ENCODE measurements at regions not wholly inside any gene's neighbourhood (a gene's known extent, or its start where the extent isn't known, plus 50 kb on each side); places are given as distances from the start of the nearest gene placed in this dataset.

DNA sequence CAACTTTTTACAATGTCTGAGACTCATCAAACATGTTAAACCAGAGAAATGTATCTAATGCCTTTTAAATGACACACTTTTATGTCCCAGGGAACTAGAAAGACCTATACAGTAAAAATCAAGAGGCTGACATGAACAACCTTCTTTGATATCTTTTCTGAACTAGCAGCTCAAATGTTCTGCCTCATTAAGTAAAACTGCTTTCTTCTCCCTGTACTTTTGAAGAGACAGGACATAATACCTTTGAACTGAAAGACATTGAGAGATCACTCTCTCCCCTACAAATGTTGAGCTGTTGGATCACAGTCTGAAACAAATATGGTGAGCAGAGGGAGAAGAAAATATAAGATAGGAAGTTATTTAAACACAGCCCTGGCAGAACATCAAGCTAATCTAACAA is 123.0 kb downstream of the FAM181B start:
- H3K4ac ChIP-seq (replicated peaks; ENCODE audit: insufficient read length, low read depth, low read length): no peak overlapping the region
- no peaks in the 10 kb centered on the region for H3K27me3 ChIP-seq (replicated peaks in 1 of 4; ENCODE audit: control insufficient read depth in 3 of 4, extremely low read depth in 1 of 4, insufficient read depth in 3 of 4, low read length in 3 of 4)
- no peak overlapping the region for H3K27ac ChIP-seq (ENCODE audit: low read depth, low read length)
- H3K14ac ChIP-seq (ENCODE audit: insufficient read length): no peak overlapping the region
- no peak overlapping the region for H2BK120ac ChIP-seq (replicated peaks; ENCODE audit: low read depth, low read length)
- no peak overlapping the region for H3K9ac ChIP-seq (replicated peaks in 1 of 4; ENCODE audit: extremely low read depth in 1 of 4, low read depth in 3 of 4, low read length in 3 of 4)
- no peaks in the 10 kb centered on the region for H3K36me3 ChIP-seq (ENCODE audit: control insufficient read depth in 2 of 4, insufficient read depth in 4 of 4, low read length in 3 of 4)
- DNase-seq (ENCODE audit: low read depth in 1 of 2, low spot score in 2 of 2): no peak
- no peak overlapping the region for H2BK12ac ChIP-seq (ENCODE audit: low read depth, low read length)
- POLR2A ChIA-PET (ENCODE audit: partially characterized antibody): no interaction called here
- no peak for FAIRE-seq
- H3K9me3 ChIP-seq (ENCODE audit: insufficient read depth in 2 of 2, low read depth in 1 of 2, low read length in 1 of 2): no peaks in the 10 kb centered on the region
- no peak overlapping the region for H3K23ac ChIP-seq (ENCODE audit: insufficient read length)
- no peak overlapping the region for H2BK20ac ChIP-seq (ENCODE audit: low read length)
- no peak overlapping the region for H3K4me2 ChIP-seq (ENCODE audit: insufficient read depth in 1 of 2, low read depth in 2 of 2, low read length in 2 of 2)
- H4K8ac ChIP-seq (ENCODE audit: extremely low read depth, insufficient read depth, low read length): no peak overlapping the region
- no peaks in the 10 kb centered on the region for H3K79me1 ChIP-seq (ENCODE audit: low read depth, low read length)
- no peak overlapping the region for H3K4me3 ChIP-seq (ENCODE audit: extremely low read depth in 1 of 4, insufficient read depth in 2 of 4, low read depth in 3 of 4, low read length in 4 of 4)
- no peak overlapping the region for H2AFZ ChIP-seq (ENCODE audit: low read length)
- TF ChIP-seq BCL11A (IDR thresholded peaks at IDR 0.05; ENCODE audit: low read depth in 2 of 2, low read length in 2 of 2) (no peak), JUND (IDR thresholded peaks at IDR 0.05; ENCODE audit: low read length) (no peak), TBP (IDR thresholded peaks at IDR 0.05; ENCODE audit: low read depth, low read length) (no peak)
- H3K79me2 ChIP-seq (ENCODE audit: control insufficient read depth in 1 of 2, insufficient read depth in 2 of 2, low read length in 2 of 2): no peaks in the 10 kb centered on the region
- no peak overlapping the region for H4K91ac ChIP-seq (replicated peaks; ENCODE audit: insufficient read length, low read length)
- CTCF ChIA-PET (ENCODE audit: partially characterized antibody): no interaction called here
- no peak overlapping the region for H3K56ac ChIP-seq (replicated peaks; ENCODE audit: insufficient read length, low read depth, low read length)
- no peaks in the 10 kb centered on the region for H3K23me2 ChIP-seq (ENCODE audit: low read depth, low read length)
- no peak overlapping the region for H2AK5ac ChIP-seq (ENCODE audit: low read depth, low read length)
- H4K20me1 ChIP-seq (replicated peaks in 1 of 2; ENCODE audit: control insufficient read depth in 1 of 2, insufficient read depth in 2 of 2, low read length in 2 of 2): no peaks in the 10 kb centered on the region
- H3K4me1 ChIP-seq (replicated peaks in 1 of 4; ENCODE audit: control insufficient read depth in 3 of 4, insufficient read depth in 4 of 4, low read length in 3 of 4): no peaks in the 10 kb centered on the region
- no peak overlapping the region for H2BK15ac ChIP-seq (ENCODE audit: low read length)
- no peak overlapping the region for H2BK5ac ChIP-seq (ENCODE audit: low read depth, low read length)
- no peak overlapping the region for H4K5ac ChIP-seq (ENCODE audit: insufficient read length, low read depth, low read length)
- no peak overlapping the region for H3K18ac ChIP-seq (ENCODE audit: extremely low read depth, low read length)

Data from H1 (cell line).